WI38 (cell line): ENCODE measurements at regions not wholly inside any gene's neighbourhood (a gene's known extent, or its start where the extent isn't known, plus 50 kb on each side); places are given as distances from the start of the nearest gene placed in this dataset.
"Not testable (repeated sequence)": the region's sequence is repeated elsewhere in the genome, so short reads cannot be mapped to it uniquely, and the experiment has no call there.

Experiments
- H3K4me3 ChIP-seq: 2 replicates; pipeline ENCODE4 v1.5.1; 2011; ENCODE audit warnings: low read depth, mild to moderate bottlenecking, control low read depth, low read length
- CTCF ChIP-seq: IDR thresholded peaks from 2 replicates; pipeline ENCODE4 v1.5.1; 2012; ENCODE audit warnings: low read depth, mild to moderate bottlenecking, control low read depth, low read length

- H3K4me3 ChIP-seq, result no peak overlapping the region
- TF ChIP-seq CTCF, result no peak
Measured at GRCh38 chr10:118444069-118444468, 101.9 kb upstream of the FAM204A start.

GRCh38 chr10:118442032-118442431, 99.9 kb upstream of the FAM204A start:
- no peak for TF ChIP-seq CTCF
- H3K4me3 ChIP-seq, result no peak overlapping the region

- H3K4me3 ChIP-seq, result no peak overlapping the region
- no peak for TF ChIP-seq CTCF
Measured at GRCh38 chr10:118439824-118440223, 97.7 kb upstream of the FAM204A start.

GRCh38 chr10:118436742-118437141, 94.6 kb upstream of the FAM204A start:
- no peak for TF ChIP-seq CTCF
- no peak overlapping the region for H3K4me3 ChIP-seq

GRCh38 chr10:118430190-118430589, 88.1 kb upstream of the FAM204A start:
- TF ChIP-seq CTCF, result no peak
- no peak overlapping the region for H3K4me3 ChIP-seq

- peak; percentile 71 for TF ChIP-seq CTCF
- no peak overlapping the region for H3K4me3 ChIP-seq
Measured at GRCh38 chr10:118423800-118424442, 81.8 kb upstream of the FAM204A start.

GRCh38 chr10:118422241-118422640, 80.1 kb upstream of the FAM204A start:
- no peak for TF ChIP-seq CTCF
- H3K4me3 ChIP-seq, result no peak overlapping the region

- H3K4me3 ChIP-seq, result not testable (repeated sequence)
Measured at GRCh38 chr10:118420049-118420448, 77.9 kb upstream of the FAM204A start.
